Keratinocyte (primary cell): ENCODE measurements at regions not wholly inside any gene's neighbourhood (a gene's known extent, or its start where the extent isn't known, plus 50 kb on each side); places are given as distances from the start of the nearest gene placed in this dataset.

Experiments used
- DNase-seq: peaks from one replicate; pipeline ENCODE4 v3.0.0-alpha.2; 2011; ENCODE audit warnings: low read depth, missing footprints, low spot score
- FAIRE-seq: peaks from 2 replicates; lab custom pipeline; 2011; peaks lifted over from hg19 to GRCh38; lab: Jason Lieb, UNC
- H2AFZ ChIP-seq: 2 replicates; pipeline ENCODE4 v1.6.0; 2012; ENCODE audit warnings: low read length, control low read depth, inconsistent platforms; ENCODE audit not compliant: control insufficient read depth
- H3K27ac ChIP-seq: 2 replicates; pipeline ENCODE4 v1.5.1; 2011; ENCODE audit warnings: low read length; ENCODE audit not compliant: control insufficient read depth, insufficient read depth
- H3K27me3 ChIP-seq: 3 replicates; pipeline ENCODE4 v1.6.0; 2011; ENCODE audit warnings: low read length; ENCODE audit not compliant: control insufficient read depth, insufficient read depth; ENCODE audit errors: extremely low read depth
- H3K36me3 ChIP-seq, 2 experiments: 2 replicates in 1 of 2; 3 replicates in 1 of 2; pipeline ENCODE4 v1.5.1; 2011; ENCODE audit warnings: low read length in 2 of 2, mild to moderate bottlenecking in 1 of 2; ENCODE audit not compliant: control insufficient read depth in 2 of 2, insufficient read depth in 2 of 2; ENCODE audit errors: extremely low read depth in 1 of 2
- H3K4me1 ChIP-seq: 3 replicates; pipeline ENCODE4 v1.5.1; 2011; ENCODE audit warnings: low read length; ENCODE audit not compliant: control insufficient read depth, insufficient read depth; ENCODE audit errors: extremely low read depth
- H3K4me2 ChIP-seq: 3 replicates; pipeline ENCODE4 v1.6.0; 2011; ENCODE audit warnings: low read depth, low read length; ENCODE audit not compliant: control insufficient read depth, insufficient read depth; ENCODE audit errors: extremely low read depth
- H3K4me3 ChIP-seq, 3 experiments: fragments of 200-600 bp in 1 of 3; sonication (generic) in 1 of 3; 2 replicates in 2 of 3; 3 replicates in 1 of 3; pipeline ENCODE4 v1.5.1; 2011 to 2016; ENCODE audit warnings: low read length in 3 of 3, mild to moderate bottlenecking in 3 of 3, control low read depth in 2 of 3, inconsistent platforms in 1 of 3, low read depth in 1 of 3, mixed read lengths in 1 of 3, mixed run types in 1 of 3, moderate library complexity in 1 of 3; ENCODE audit not compliant: control insufficient read depth in 2 of 3, insufficient read depth in 2 of 3; ENCODE audit errors: extremely low read depth in 1 of 3
- H3K79me2 ChIP-seq: 2 replicates; pipeline ENCODE4 v1.6.0; 2012; ENCODE audit warnings: low read length; ENCODE audit not compliant: control insufficient read depth, insufficient read depth
- H3K9ac ChIP-seq: 3 replicates; pipeline ENCODE4 v1.6.0; 2011; ENCODE audit warnings: low read length; ENCODE audit not compliant: control insufficient read depth, insufficient read depth; ENCODE audit errors: extremely low read depth
- H3K9me1 ChIP-seq: 3 replicates; pipeline ENCODE4 v1.6.0; 2011; ENCODE audit warnings: low read length; ENCODE audit not compliant: control insufficient read depth, insufficient read depth; ENCODE audit errors: extremely low read depth
- H3K9me3 ChIP-seq: 2 replicates; pipeline ENCODE4 v1.5.1; 2012; ENCODE audit warnings: low read depth, low read length; ENCODE audit not compliant: control insufficient read depth
- H4K20me1 ChIP-seq: 3 replicates; pipeline ENCODE4 v1.6.0; 2011; ENCODE audit warnings: low read length; ENCODE audit not compliant: control insufficient read depth, insufficient read depth; ENCODE audit errors: extremely low read depth
- CTCF ChIP-seq, 3 experiments: IDR thresholded peaks in 1 of 3; conservative IDR thresholded peaks in 1 of 3; optimal IDR thresholded peaks in 1 of 3; 2 replicates in 2 of 3; 3 replicates in 1 of 3; pipeline versions ENCODE3 to v1.5.1; 2011; ENCODE audit warnings: low read length in 3 of 3, mild to moderate bottlenecking in 3 of 3, moderate library complexity in 2 of 3, control low read depth in 1 of 3, inconsistent platforms in 1 of 3; ENCODE audit not compliant: insufficient read depth in 2 of 3; ENCODE audit errors: extremely low read depth in 1 of 3
- EZH2 ChIP-seq: IDR thresholded peaks from one replicate; pipeline ENCODE4 v1.6.1; 2012; ENCODE audit warnings: inconsistent platforms, mild to moderate bottlenecking, low read length, moderate library complexity
- dilution Hi-C: fragments of 300-500 bp; cut with MboI; formaldehyde crosslinking; loops from one replicate; pipeline ENCODE4 v1.7.0; 2020; ENCODE audit warnings: low sequenced_read_pairs; ENCODE audit not compliant: extremely low pct_ligation_motif_present

- no peak overlapping the region for H3K9ac ChIP-seq
- dilution Hi-C loops = no loop called here
- H3K4me2 ChIP-seq = no peak overlapping the region
- no peaks in the 10 kb centered on the region for H3K4me1 ChIP-seq
- H3K27me3 ChIP-seq = no peaks in the 10 kb centered on the region
- H3K4me3 ChIP-seq = no peak overlapping the region
- no peaks in the 10 kb centered on the region for H3K79me2 ChIP-seq
- H3K36me3 ChIP-seq = no peaks in the 10 kb centered on the region
- no peaks in the 10 kb centered on the region for H3K9me1 ChIP-seq
- no peak for TF ChIP-seq EZH2
- TF ChIP-seq CTCF (optimal IDR thresholded peaks at IDR 0.05 in 1 of 3, IDR thresholded peaks at IDR 0.05 in 1 of 3, conservative IDR thresholded peaks at IDR 0.05 in 1 of 3; ENCODE audit: extremely low read depth in 1 of 3, insufficient read depth in 2 of 3, low read length in 3 of 3) = no peak
- FAIRE-seq = no peak
- DNase-seq = no peak
- no peaks in the 10 kb centered on the region for H3K9me3 ChIP-seq
- H3K27ac ChIP-seq = no peak overlapping the region
- no peak overlapping the region for H2AFZ ChIP-seq
- no peaks in the 10 kb centered on the region for H4K20me1 ChIP-seq
Measured at GRCh38 chr5:103346162-103346748, 87.7 kb downstream of the MACIR start.

GRCh38 chr5:103345461-103345860 is 86.9 kb downstream of the MACIR start:
- Histone ChIP-seq H3K9ac (no peak overlapping the region), H2AFZ (no peak overlapping the region), H3K9me3 (no peaks in the 10 kb centered on the region), H3K4me3 (no peak overlapping the region), H3K27ac (no peak overlapping the region), H4K20me1 (no peaks in the 10 kb centered on the region), H3K36me3 (no peaks in the 10 kb centered on the region), H3K79me2 (no peaks in the 10 kb centered on the region), H3K4me2 (no peak overlapping the region), H3K4me1 (no peaks in the 10 kb centered on the region), H3K27me3 (no peaks in the 10 kb centered on the region), H3K9me1 (no peaks in the 10 kb centered on the region)
- TF ChIP-seq EZH2 (no peak), CTCF (optimal IDR thresholded peaks at IDR 0.05 in 1 of 3, IDR thresholded peaks at IDR 0.05 in 1 of 3, conservative IDR thresholded peaks at IDR 0.05 in 1 of 3; ENCODE audit: extremely low read depth in 1 of 3, insufficient read depth in 2 of 3, low read length in 3 of 3) (no peak)
- DNase-seq (no peak), FAIRE-seq (no peak)
- dilution Hi-C loops = no loop called here
